Endothelial cell of umbilical vein (primary cell): ENCODE measurements at regions not wholly inside any gene's neighbourhood (a gene's known extent, or its start where the extent isn't known, plus 50 kb on each side); places are given as distances from the start of the nearest gene placed in this dataset.

Experiments used
- BruUV-seq: library from RNA; stranded (reverse); fragments of 400-500 nt; replicated peaks from 2 replicates; lab custom pipeline; 2021; lab: Mats Ljungman, UMichigan
- CTCF ChIA-PET: fragments of 300-600, 350-600 bp; sonication (Branson Sonifier 250); formaldehyde crosslinking; loops from one replicate; lab custom pipeline; 2021; ENCODE audit warnings: antibody characterized with exemption, inconsistent platforms; lab: Charles Lee
- POLR2A ChIA-PET: fragments of 300-600, 350-600 bp; sonication (Branson Sonifier 250); formaldehyde crosslinking; loops from one replicate; lab custom pipeline; 2021; ENCODE audit warnings: antibody characterized with exemption, inconsistent platforms; lab: Charles Lee
- DNase-seq: peaks from one replicate; pipeline ENCODE4 v3.0.0-alpha.2; 2011; ENCODE audit warnings: low read depth, low spot score
- FAIRE-seq: peaks from 2 replicates; lab custom pipeline; 2011; peaks lifted over from hg19 to GRCh38; lab: Jason Lieb, UNC
- H2AFZ ChIP-seq: 2 replicates; pipeline ENCODE4 v1.6.0; 2012; ENCODE audit warnings: low read depth, low read length, control low read depth, inconsistent platforms
- H3K27ac ChIP-seq: 2 replicates; pipeline ENCODE4 v1.5.1; 2011; ENCODE audit warnings: low read depth, mild to moderate bottlenecking, control low read depth, low read length, moderate library complexity; ENCODE audit not compliant: insufficient read depth
- H3K27me3 ChIP-seq, 2 experiments: 2 replicates each; pipeline versions ENCODE4 v1.6.0 to v1.6.1; 2011; ENCODE audit warnings: low read length in 2 of 2, mixed read lengths in 1 of 2; ENCODE audit not compliant: control insufficient read depth in 2 of 2, insufficient read depth in 2 of 2
- H3K36me3 ChIP-seq, 2 experiments: 2 replicates in 1 of 2; 3 replicates in 1 of 2; pipeline ENCODE4 v1.5.1; 2011; ENCODE audit warnings: low read length in 2 of 2, mild to moderate bottlenecking in 1 of 2, moderate library complexity in 1 of 2; ENCODE audit not compliant: control insufficient read depth in 2 of 2, insufficient read depth in 2 of 2; ENCODE audit errors: extremely low read depth in 1 of 2
- H3K4me1 ChIP-seq: 3 replicates; pipeline ENCODE4 v1.5.1; 2011; ENCODE audit warnings: mild to moderate bottlenecking, low read length; ENCODE audit not compliant: control insufficient read depth, insufficient read depth; ENCODE audit errors: extremely low read depth
- H3K4me2 ChIP-seq: 2 replicates; pipeline ENCODE4 v1.6.1; 2011; ENCODE audit warnings: low read length, control low read depth, mixed read lengths; ENCODE audit not compliant: insufficient read depth
- H3K4me3 ChIP-seq, 3 experiments: fragments of 200-600 bp in 1 of 3; sonication (generic), shearing (Covaris generic) in 1 of 3; replicated peaks in 1 of 3; 2 replicates each; pipeline ENCODE4 v1.5.1; 2011 to 2016; ENCODE audit warnings: control low read depth in 3 of 3, low read length in 3 of 3, mild to moderate bottlenecking in 2 of 3, inconsistent platforms in 1 of 3, low read depth in 1 of 3, moderate library complexity in 1 of 3; ENCODE audit not compliant: insufficient read depth in 1 of 3
- H3K79me2 ChIP-seq: 2 replicates; pipeline ENCODE4 v1.6.0; 2012; ENCODE audit warnings: low read length, inconsistent platforms; ENCODE audit not compliant: control insufficient read depth, insufficient read depth
- H3K9ac ChIP-seq: replicated peaks from 2 replicates; pipeline ENCODE3; 2011; ENCODE audit warnings: low read length, control low read depth; ENCODE audit not compliant: insufficient read depth; ENCODE audit errors: extremely low read depth
- H3K9me1 ChIP-seq: replicated peaks from 3 replicates; pipeline ENCODE4 v1.6.0; 2011; ENCODE audit warnings: mild to moderate bottlenecking, low read length; ENCODE audit not compliant: control insufficient read depth, insufficient read depth; ENCODE audit errors: extremely low read depth
- H3K9me3 ChIP-seq: replicated peaks from 2 replicates; pipeline ENCODE4 v1.5.1; 2012; ENCODE audit warnings: low read length, inconsistent platforms; ENCODE audit not compliant: control insufficient read depth, insufficient read depth
- H4K20me1 ChIP-seq: replicated peaks from 2 replicates; pipeline ENCODE3; 2011; ENCODE audit warnings: mild to moderate bottlenecking, low read length; ENCODE audit not compliant: control insufficient read depth, insufficient read depth; ENCODE audit errors: extremely low read depth
- CTCF ChIP-seq, 2 donors: IDR thresholded peaks; 1 replicate in 1 of 2; 2 replicates in 1 of 2; pipeline ENCODE4 v1.5.1; 2011; ENCODE audit warnings: low read length in 2 of 2, mild to moderate bottlenecking in 2 of 2, moderate library complexity in 2 of 2, control low read depth in 1 of 2, inconsistent platforms in 1 of 2, low read depth in 1 of 2; ENCODE audit not compliant: insufficient read depth in 1 of 2; ENCODE audit errors: extremely low read depth in 1 of 2
- EZH2 ChIP-seq: IDR thresholded peaks from 2 replicates; pipeline ENCODE4 v1.6.1; 2012; ENCODE audit warnings: borderline replicate concordance, low read depth, mild to moderate bottlenecking, moderate library complexity, low read length, inconsistent platforms; ENCODE audit not compliant: severe bottlenecking
- FOS ChIP-seq: IDR thresholded peaks from 2 replicates; pipeline ENCODE4 v1.6.1; 2011; ENCODE audit warnings: mild to moderate bottlenecking, low read length, moderate library complexity, borderline replicate concordance; ENCODE audit not compliant: insufficient read depth
- GATA2 ChIP-seq: IDR thresholded peaks from 2 replicates; pipeline ENCODE4 v1.7.0; 2011; ENCODE audit warnings: low read depth, mild to moderate bottlenecking, moderate library complexity, mixed read lengths, low read length; ENCODE audit not compliant: insufficient read length, insufficient read depth
- JUN ChIP-seq: IDR thresholded peaks from 2 replicates; pipeline ENCODE4 v1.6.1; 2011; ENCODE audit warnings: borderline replicate concordance, low read depth; ENCODE audit not compliant: insufficient read length, insufficient read depth
- MYC ChIP-seq: IDR thresholded peaks from one replicate; pipeline ENCODE4 v1.6.1; 2011; ENCODE audit warnings: mild to moderate bottlenecking, low read depth, low read length
- POLR2A ChIP-seq: IDR thresholded peaks from 2 replicates; pipeline ENCODE4 v1.6.1; 2012; ENCODE audit warnings: low read depth, mild to moderate bottlenecking, control low read depth, low read length
- POLR2AphosphoS5 ChIP-seq: IDR thresholded peaks from 2 replicates; pipeline ENCODE4 v1.6.1; 2012; ENCODE audit warnings: low read depth, mild to moderate bottlenecking, control low read depth, low read length, moderate library complexity; ENCODE audit not compliant: insufficient read depth
- dilution Hi-C: fragments of 300-500 bp; cut with MboI; formaldehyde crosslinking; loops from one replicate; pipeline ENCODE4 v1.15.0; 2019; ENCODE audit warnings: low sequenced_read_pairs; ENCODE audit not compliant: extremely low pct_ligation_motif_present
- intact Hi-C: fragments of 100-400 bp; cut with micrococcal nuclease; formaldehyde crosslinking; loops from one replicate; pipeline ENCODE4 v1.10.0; 2022
- TF ChIP-seq, protein P1 (sequence below): IDR thresholded peaks from 2 replicates; pipeline ENCODE4 v1.6.1; 2011; ENCODE audit not compliant: insufficient read depth, insufficient read length

DNA sequence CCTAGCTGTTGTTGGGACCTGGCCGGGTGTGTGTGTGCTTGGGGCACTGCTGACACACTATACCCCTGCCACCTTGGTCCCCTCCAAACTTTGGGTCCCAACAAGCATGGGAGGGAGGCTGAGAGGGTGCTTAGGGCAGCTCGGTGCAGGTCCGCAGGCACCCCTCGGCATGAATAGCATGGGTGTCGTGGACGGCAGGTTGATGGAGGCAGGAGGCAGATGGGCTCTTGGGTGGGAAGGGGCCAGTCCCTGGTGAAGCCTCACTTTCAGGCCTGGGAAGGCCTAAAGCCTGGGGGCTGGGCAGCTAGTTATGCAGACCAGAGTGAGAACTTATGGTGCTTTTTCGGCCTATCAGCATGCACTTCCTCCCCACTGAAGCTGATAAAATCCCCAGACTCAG is 164.2 kb downstream of the CDH19 start:
- Histone ChIP-seq H2AFZ (no peak overlapping the region), H3K4me2 (no peak overlapping the region), H3K27me3 (no peaks in the 10 kb centered on the region), H3K9me1 (no peaks in the 10 kb centered on the region), H3K79me2 (no peaks in the 10 kb centered on the region), H3K9ac (no peak overlapping the region), H3K36me3 (no peaks in the 10 kb centered on the region), H3K27ac (no peak overlapping the region), H4K20me1 (no peaks in the 10 kb centered on the region), H3K4me3 (no peak overlapping the region), H3K4me1 (no peaks in the 10 kb centered on the region), H3K9me3 (no peaks in the 10 kb centered on the region)
- BruUV-seq = no TSS peak
- intact Hi-C loops (no loop called here), dilution Hi-C loops (no loop called here)
- FAIRE-seq (no peak), DNase-seq (no peak)
- no peak for TF ChIP-seq POLR2AphosphoS5
- no peak for TF ChIP-seq FOS
- no peak for TF ChIP-seq JUN
- no peak for TF ChIP-seq CTCF (IDR thresholded peaks at IDR 0.05; ENCODE audit: extremely low read depth in 1 of 2, insufficient read depth in 1 of 2, low read depth in 1 of 2, low read length in 2 of 2)
- no peak for TF ChIP-seq GATA2
- TF ChIP-seq EZH2 = no peak
- TF ChIP-seq, protein P1, sequence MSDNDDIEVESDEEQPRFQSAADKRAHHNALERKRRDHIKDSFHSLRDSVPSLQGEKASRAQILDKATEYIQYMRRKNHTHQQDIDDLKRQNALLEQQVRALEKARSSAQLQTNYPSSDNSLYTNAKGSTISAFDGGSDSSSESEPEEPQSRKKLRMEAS = no peak
- no peak for TF ChIP-seq MYC
- no peak for TF ChIP-seq POLR2A
- ChIA-PET CTCF (no interaction called here), POLR2A (no interaction called here)
